ENCODE measurements at regions not wholly inside any gene's neighbourhood (a gene's known extent, or its start where the extent isn't known, plus 50 kb on each side); places are given as distances from the start of the nearest gene placed in this dataset.
A peak's percentile ranks its signal among the peaks of the same experiment; 100 is the strongest.

- TF ChIP-seq CTCF (IDR thresholded peaks at IDR 0.05; ENCODE audit: borderline replicate concordance) = no peak
- intact Hi-C loops (cut with micrococcal nuclease) = no loop called here
- DNase-seq = no peak
- H3K27ac ChIP-seq (replicated peaks) = no peak overlapping the region
- H3K4me3 ChIP-seq = no peak overlapping the region
- H3K4me1 ChIP-seq = peaks cover 8% of the 10 kb centered on the region
- no peaks in the 10 kb centered on the region for H3K36me3 ChIP-seq
- H3K9me3 ChIP-seq (replicated peaks) = no peaks in the 10 kb centered on the region
- no peaks in the 10 kb centered on the region for H3K27me3 ChIP-seq (ENCODE audit: low read depth)
Measured at GRCh38 chr1:186620566-186621350, 59.5 kb downstream of the PTGS2 start.

- Histone ChIP-seq H3K27me3 (ENCODE audit: low read depth) (no peaks in the 10 kb centered on the region), H3K27ac (replicated peaks) (peak overlapping the region; percentile 50), H3K36me3 (no peaks in the 10 kb centered on the region), H3K4me3 (peak overlapping the region; percentile 48), H3K9me3 (replicated peaks) (no peaks in the 10 kb centered on the region), H3K4me1 (peaks cover 6% of the 10 kb centered on the region)
- DNase-seq = peak; percentile 45
- no peak for TF ChIP-seq CTCF (IDR thresholded peaks at IDR 0.05; ENCODE audit: borderline replicate concordance)
- intact Hi-C loops (cut with micrococcal nuclease) = no loop called here
Measured at GRCh38 chr1:186618401-186619170, 61.6 kb downstream of the PTGS2 start.

- Histone ChIP-seq H3K27ac (replicated peaks) (peak overlapping the region; percentile 50), H3K4me3 (peak overlapping the region; percentile 48)
- no peak for TF ChIP-seq CTCF (IDR thresholded peaks at IDR 0.05; ENCODE audit: borderline replicate concordance)
Measured at GRCh38 chr1:186617926-186618325, 62.3 kb downstream of the PTGS2 start.

GRCh38 chr1:186616511-186616910, 63.7 kb downstream of the PTGS2 start:
- intact Hi-C loops (cut with micrococcal nuclease) = no loop called here
- Histone ChIP-seq H3K36me3 (no peaks in the 10 kb centered on the region), H3K9me3 (replicated peaks) (no peaks in the 10 kb centered on the region), H3K4me1 (peaks cover 6% of the 10 kb centered on the region), H3K4me3 (no peak overlapping the region), H3K27me3 (ENCODE audit: low read depth) (no peaks in the 10 kb centered on the region), H3K27ac (replicated peaks) (no peak overlapping the region)
- no peak for DNase-seq
- no peak for TF ChIP-seq CTCF (IDR thresholded peaks at IDR 0.05; ENCODE audit: borderline replicate concordance)

More at GRCh38 chr1:186617926-186618325, 62.3 kb downstream of the PTGS2 start:
- no peak for DNase-seq
- intact Hi-C loops (cut with micrococcal nuclease) = no loop called here
- no peaks in the 10 kb centered on the region for H3K9me3 ChIP-seq (replicated peaks)
- H3K27me3 ChIP-seq (ENCODE audit: low read depth) = no peaks in the 10 kb centered on the region
- peaks cover 6% of the 10 kb centered on the region for H3K4me1 ChIP-seq
- H3K36me3 ChIP-seq = no peaks in the 10 kb centered on the region

GRCh38 chr1:186615332-186615731, 64.9 kb downstream of the PTGS2 start:
- Histone ChIP-seq H3K27ac (replicated peaks) (no peak overlapping the region), H3K4me1 (peaks cover 6% of the 10 kb centered on the region), H3K36me3 (no peaks in the 10 kb centered on the region), H3K27me3 (ENCODE audit: low read depth) (no peaks in the 10 kb centered on the region), H3K4me3 (no peak overlapping the region), H3K9me3 (replicated peaks) (no peaks in the 10 kb centered on the region)
- no peak for DNase-seq
- no peak for TF ChIP-seq CTCF (IDR thresholded peaks at IDR 0.05; ENCODE audit: borderline replicate concordance)
- intact Hi-C loops (cut with micrococcal nuclease) = no loop called here

All from left ventricle myocardium inferior (tissue), 1 donor.